GM12878 (cell line): ENCODE measurements at regions not wholly inside any gene's neighbourhood (a gene's known extent, or its start where the extent isn't known, plus 50 kb on each side); places are given as distances from the start of the nearest gene placed in this dataset.

ENCODE experiments used
- ESRRA ChIP-seq: IDR thresholded peaks from 2 replicates; pipeline ENCODE4 v1.6.1; 2012; ENCODE audit warnings: mild to moderate bottlenecking, low read length, improper control_type of control experiment
- GABPA ChIP-seq: IDR thresholded peaks from 2 replicates; pipeline ENCODE4 v1.6.1; 2014; ENCODE audit warnings: antibody characterized with exemption, low read depth, mild to moderate bottlenecking, inconsistent platforms
- MEF2A ChIP-seq: IDR thresholded peaks from 2 replicates; pipeline ENCODE4 v1.6.1; 2011; ENCODE audit warnings: low read depth, mild to moderate bottlenecking, low read length, moderate library complexity; ENCODE audit not compliant: insufficient read depth
- MEF2B ChIP-seq: fragments of 450-650 bp; IDR thresholded peaks from 2 replicates; pipeline ENCODE4 v1.6.1; 2018; ENCODE audit warnings: mild to moderate bottlenecking, moderate library complexity; ENCODE audit not compliant: partially characterized antibody, poor library complexity, severe bottlenecking
- MYB ChIP-seq: fragments of 150-350 bp; IDR thresholded peaks from 2 replicates; pipeline ENCODE4 v1.6.1; 2014; ENCODE audit warnings: mild to moderate bottlenecking, low read depth, low read length, borderline replicate concordance
- POLR2AphosphoS2 ChIP-seq: IDR thresholded peaks from 2 replicates; pipeline ENCODE4 v1.6.1; 2011; ENCODE audit warnings: low read depth, mild to moderate bottlenecking, low read length, improper control_type of control experiment, moderate library complexity
- RAD51 ChIP-seq: fragments of 450-650 bp; IDR thresholded peaks from 2 replicates; pipeline ENCODE4 v1.6.1; 2016; ENCODE audit warnings: moderate library complexity, mild to moderate bottlenecking, inconsistent platforms
- SUZ12 ChIP-seq: fragments of 200-600 bp; sonication (generic); IDR thresholded peaks from one replicate; pipeline ENCODE4 v1.6.1; 2018; ENCODE audit warnings: antibody characterized with exemption, mild to moderate bottlenecking; ENCODE audit not compliant: unreplicated experiment
- YY1 ChIP-seq: IDR thresholded peaks from 2 replicates; pipeline ENCODE4 v1.6.1; 2011; ENCODE audit warnings: low read depth, mild to moderate bottlenecking, low read length
- ZZZ3 ChIP-seq: IDR thresholded peaks from 2 replicates; pipeline ENCODE4 v1.6.1; 2011; ENCODE audit warnings: low read depth; ENCODE audit not compliant: control insufficient read depth, insufficient read length
- TF ChIP-seq, protein P1 (sequence below): IDR thresholded peaks from 2 replicates; pipeline ENCODE4 v1.6.1; 2012; ENCODE audit warnings: low read depth, low read length, improper control_type of control experiment
- TF ChIP-seq, protein P2 (sequence below): fragments of 450-650 bp; IDR thresholded peaks from 2 replicates; pipeline ENCODE4 v1.6.1; 2018; ENCODE audit warnings: mild to moderate bottlenecking, low read depth, moderate library complexity; ENCODE audit not compliant: partially characterized antibody

- no peak for TF ChIP-seq MEF2A
- TF ChIP-seq RAD51 = no peak
- TF ChIP-seq YY1 = no peak
- no peak for TF ChIP-seq ESRRA
- TF ChIP-seq, protein P1, sequence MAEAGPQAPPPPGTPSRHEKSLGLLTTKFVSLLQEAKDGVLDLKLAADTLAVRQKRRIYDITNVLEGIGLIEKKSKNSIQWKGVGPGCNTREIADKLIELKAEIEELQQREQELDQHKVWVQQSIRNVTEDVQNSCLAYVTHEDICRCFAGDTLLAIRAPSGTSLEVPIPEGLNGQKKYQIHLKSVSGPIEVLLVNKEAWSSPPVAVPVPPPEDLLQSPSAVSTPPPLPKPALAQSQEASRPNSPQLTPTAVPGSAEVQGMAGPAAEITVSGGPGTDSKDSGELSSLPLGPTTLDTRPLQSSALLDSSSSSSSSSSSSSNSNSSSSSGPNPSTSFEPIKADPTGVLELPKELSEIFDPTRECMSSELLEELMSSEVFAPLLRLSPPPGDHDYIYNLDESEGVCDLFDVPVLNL = no peak
- TF ChIP-seq MYB = no peak
- TF ChIP-seq MEF2B = no peak
- TF ChIP-seq, protein P2, sequence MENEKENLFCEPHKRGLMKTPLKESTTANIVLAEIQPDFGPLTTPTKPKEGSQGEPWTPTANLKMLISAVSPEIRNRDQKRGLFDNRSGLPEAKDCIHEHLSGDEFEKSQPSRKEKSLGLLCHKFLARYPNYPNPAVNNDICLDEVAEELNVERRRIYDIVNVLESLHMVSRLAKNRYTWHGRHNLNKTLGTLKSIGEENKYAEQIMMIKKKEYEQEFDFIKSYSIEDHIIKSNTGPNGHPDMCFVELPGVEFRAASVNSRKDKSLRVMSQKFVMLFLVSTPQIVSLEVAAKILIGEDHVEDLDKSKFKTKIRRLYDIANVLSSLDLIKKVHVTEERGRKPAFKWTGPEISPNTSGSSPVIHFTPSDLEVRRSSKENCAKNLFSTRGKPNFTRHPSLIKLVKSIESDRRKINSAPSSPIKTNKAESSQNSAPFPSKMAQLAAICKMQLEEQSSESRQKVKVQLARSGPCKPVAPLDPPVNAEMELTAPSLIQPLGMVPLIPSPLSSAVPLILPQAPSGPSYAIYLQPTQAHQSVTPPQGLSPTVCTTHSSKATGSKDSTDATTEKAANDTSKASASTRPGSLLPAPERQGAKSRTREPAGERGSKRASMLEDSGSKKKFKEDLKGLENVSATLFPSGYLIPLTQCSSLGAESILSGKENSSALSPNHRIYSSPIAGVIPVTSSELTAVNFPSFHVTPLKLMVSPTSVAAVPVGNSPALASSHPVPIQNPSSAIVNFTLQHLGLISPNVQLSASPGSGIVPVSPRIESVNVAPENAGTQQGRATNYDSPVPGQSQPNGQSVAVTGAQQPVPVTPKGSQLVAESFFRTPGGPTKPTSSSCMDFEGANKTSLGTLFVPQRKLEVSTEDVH = no peak
- no peak for TF ChIP-seq POLR2AphosphoS2
- TF ChIP-seq SUZ12 = no peak
- TF ChIP-seq GABPA = no peak
- TF ChIP-seq ZZZ3 = no peak
Measured at GRCh38 chr4:138428611-138429010, 186.5 kb upstream of the SLC7A11 start (continued).
